Left cardiac atrium (tissue), 4 donors: ENCODE measurements at regions not wholly inside any gene's neighbourhood (a gene's known extent, or its start where the extent isn't known, plus 50 kb on each side); places are given as distances from the start of the nearest gene placed in this dataset.
A peak's percentile ranks its signal among the peaks of the same experiment; 100 is the strongest.
"Not testable (repeated sequence)": the region's sequence is repeated elsewhere in the genome, so short reads cannot be mapped to it uniquely, and the experiment has no call there.

ENCODE experiments used
- ATAC-seq, 2 donors: fragments of 200-7000 bp; cut with Tn5 transposase; one replicate each; pipeline ENCODE4 v1.9.1; 2020; ENCODE audit warnings: mild to moderate bottlenecking in 2 of 2, moderate library complexity in 2 of 2
- DNase-seq: peaks from one replicate; pipeline ENCODE4 v3.0.0-alpha.2; 2020
- intact Hi-C, 2 donors: fragments of 100-400 bp; cut with DNase I; formaldehyde crosslinking; loops; one replicate each; pipeline versions ENCODE4 v1.14.1 to v1.15.1; 2022 to 2023
- donor health status: DM: no; HTN: yes; CAD: no.
- donor health status: DM: no; HTN: yes; CAD: no; lungs with severe emphysema.
- donor health status: DM: yes; HTN: yes; CAD: no.
- donor health status: Dilated cardiomyopathy.

DNA sequence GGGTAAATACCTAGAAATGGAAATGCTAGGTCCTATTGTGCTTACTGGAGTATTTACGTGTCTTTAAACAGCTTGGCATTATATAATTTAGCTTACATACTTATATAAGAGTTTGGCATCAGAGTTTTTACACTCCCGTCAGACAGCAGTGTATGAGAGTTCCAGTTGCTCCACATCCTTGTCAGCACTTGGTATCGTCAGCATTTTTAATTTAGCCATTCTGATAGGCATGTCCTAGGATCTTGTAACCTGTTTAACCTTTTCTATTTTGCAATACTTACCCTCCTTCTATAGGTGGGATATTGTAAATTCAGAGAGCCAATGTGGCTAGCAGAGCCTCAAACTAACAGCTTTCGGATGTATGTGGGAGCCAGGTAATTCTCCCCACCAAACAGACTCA, 228.3 kb upstream of the EEF2KMT start:
- DNase-seq: no peak
- ATAC-seq: no peak
- intact Hi-C loops: no loop called here

DNA sequence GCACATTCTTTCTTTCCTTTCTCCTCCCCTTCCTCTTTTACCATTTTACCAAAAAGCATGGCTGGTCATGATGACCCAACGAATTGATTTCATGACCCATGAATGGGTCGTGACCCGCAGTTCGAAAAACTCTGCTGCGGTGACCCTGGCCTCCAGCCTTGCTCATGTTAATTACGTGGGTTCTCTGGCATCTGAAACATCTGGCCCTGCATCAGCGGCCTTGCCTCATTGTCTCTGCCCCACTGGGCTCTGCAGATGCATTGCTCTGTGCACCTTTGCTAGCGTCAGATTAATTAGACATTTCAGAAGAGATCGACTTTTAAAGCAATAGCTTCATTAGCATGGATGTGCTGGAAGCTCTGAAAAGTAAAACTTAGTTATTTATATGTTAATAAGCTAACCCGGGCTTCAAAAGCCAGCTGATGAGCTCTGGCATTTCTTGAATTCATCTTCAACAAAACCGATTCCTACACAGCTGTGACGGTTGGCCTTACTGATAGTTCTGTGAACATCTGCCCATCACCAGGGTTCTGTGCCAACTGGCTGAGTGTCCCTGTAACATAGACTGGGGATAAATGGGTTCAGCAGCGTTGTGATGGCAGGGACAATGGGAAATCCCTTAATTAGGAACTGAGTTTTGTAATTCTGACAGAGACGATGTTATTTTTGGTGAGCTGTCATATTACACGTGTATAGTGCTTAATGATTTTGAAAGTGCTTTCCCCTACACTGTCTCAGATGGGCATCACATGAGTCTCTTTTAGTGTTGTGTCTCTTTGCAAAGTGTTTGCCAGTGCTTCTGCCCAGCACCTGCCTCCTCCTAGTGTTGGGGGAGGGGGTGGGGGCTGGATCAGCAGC, 225.9 kb upstream of the EEF2KMT start:
- ATAC-seq (no peak), DNase-seq (no peak)
- intact Hi-C loops: no loop called here

GRCh38 chr16:5321930-5322329, 224.3 kb upstream of the EEF2KMT start:
- no peak for DNase-seq
- ATAC-seq: peak in 1 of 2 donors; percentile 71
- intact Hi-C loops: no loop called here

- intact Hi-C loops: no loop called here
- ATAC-seq (no peak), DNase-seq (no peak)
Measured at GRCh38 chr16:5319799-5320198, 222.2 kb upstream of the EEF2KMT start.

DNA sequence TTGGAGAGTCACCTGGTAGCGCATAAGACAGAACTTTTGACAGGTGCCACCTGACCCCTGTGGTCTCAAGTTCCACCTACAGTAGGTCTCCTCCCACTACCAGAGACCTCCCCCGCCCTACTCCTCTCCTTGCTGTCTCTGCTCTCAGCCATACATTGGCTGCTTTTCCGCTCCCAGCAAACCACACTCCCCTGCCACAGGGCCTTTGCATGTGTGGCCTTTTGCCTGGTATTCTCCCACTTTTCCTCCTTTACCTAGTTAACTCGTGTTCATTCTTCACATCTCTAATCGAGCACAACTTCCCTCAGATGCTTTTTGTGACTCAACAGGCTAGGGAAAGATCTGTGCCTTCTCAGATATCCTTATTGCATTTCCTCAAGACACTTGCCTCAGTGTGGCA, 218.3 kb upstream of the EEF2KMT start:
- intact Hi-C loops: no loop called here
- ATAC-seq: no peak
- DNase-seq: no peak

DNA sequence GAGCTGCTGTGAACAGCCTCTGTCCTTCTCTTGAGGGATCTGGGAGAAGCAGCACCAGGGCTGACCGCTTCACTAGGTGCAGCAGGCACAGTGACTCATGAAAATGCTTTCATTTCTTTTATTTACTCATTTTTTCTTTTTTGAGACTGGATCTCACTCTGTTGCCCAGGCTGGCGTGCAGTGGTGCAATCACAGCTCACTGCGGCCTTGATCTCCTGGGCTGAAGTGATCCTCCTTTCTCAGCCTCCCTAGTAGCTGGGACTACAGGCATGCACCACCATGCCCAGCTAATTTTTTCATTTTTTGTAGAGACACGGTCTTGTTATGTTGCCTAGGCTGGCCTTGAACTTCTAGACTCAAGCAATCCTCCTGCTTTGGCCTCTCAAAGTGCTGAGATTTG, 216.8 kb upstream of the EEF2KMT start:
- intact Hi-C loops: no loop called here
- DNase-seq (no peak), ATAC-seq (no peak)

DNA sequence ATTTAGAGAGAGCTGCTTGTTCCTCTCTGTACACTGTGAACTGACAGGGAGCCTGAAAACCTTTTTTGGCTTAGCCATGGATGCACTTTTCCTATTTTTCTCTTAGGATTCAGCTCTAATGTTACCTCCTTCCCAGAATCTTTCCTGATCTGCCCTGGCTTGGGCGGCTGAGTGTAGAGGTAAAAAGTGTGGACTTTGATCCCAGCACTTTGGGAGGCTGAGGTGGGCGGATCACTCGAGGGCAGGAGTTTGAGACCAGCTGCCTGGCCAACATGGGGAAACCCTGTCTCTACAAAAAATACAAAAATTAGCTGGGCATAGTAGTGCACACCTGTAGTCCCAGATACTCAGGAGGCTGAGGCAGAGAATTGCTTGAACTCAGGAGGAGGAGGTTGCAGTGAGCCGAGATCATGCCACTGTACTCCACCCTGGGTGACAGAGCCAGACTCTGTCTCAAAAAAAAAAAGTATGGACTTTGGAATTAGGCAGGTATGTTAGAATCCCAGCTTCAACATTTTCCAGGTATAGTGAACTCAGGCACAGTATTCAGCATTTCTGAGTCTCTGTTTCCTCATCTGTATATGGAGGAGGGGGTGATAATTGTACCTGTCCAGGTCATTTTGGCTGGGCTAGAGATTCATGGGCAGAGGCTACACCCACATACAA, 212.5 kb upstream of the EEF2KMT start:
- no peak for ATAC-seq
- intact Hi-C loops: no loop called here
- no peak for DNase-seq

- ATAC-seq (no peak), DNase-seq (no peak)
- intact Hi-C loops: no loop called here
Measured at GRCh38 chr16:5305023-5305422, 207.4 kb upstream of the EEF2KMT start.

GRCh38 chr16:5302372-5303114, 204.9 kb upstream of the EEF2KMT start:
- intact Hi-C loops: no loop called here
- DNase-seq (no peak), ATAC-seq (no peak)

DNA sequence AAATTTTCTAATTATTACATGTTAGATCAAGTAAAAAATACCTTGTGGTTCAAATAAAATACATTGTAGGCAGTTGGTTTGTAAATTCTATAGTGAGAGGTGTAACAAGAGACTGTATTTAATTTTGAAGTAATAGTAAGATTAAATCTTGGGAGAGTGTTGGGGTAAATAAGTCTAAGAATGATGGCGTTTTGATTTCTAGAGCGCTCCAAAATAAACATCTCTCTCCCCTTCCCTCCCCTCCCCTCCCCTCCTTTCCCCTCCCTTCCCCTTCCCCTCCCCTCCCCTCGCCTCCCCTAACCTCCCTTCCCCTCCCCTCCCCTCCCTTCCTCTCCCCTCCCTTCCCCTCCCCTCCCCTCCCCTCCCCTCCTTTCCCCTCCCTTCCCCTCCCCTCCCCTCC, 200.6 kb upstream of the EEF2KMT start:
- intact Hi-C loops: no loop called here
- ATAC-seq (no peak), DNase-seq (no peak)

DNA sequence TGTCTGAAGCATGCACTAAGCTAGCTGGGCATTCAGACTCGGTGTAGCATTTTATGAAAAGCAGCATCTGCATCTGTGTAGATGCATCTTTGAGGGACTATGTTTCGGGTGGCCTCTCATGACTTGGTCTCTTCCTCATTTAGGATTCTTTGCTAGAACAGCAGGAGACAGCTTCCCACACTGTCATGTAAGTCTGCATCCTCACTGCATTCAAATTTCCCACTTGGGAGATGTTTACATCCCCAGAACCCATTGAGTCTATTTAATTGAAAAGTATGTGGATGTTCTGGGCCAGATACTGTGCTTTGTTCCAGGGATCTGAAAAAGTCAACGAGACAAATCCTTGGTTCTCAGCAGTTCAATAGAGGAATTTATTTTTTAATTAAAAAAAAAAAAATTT, 198.6 kb upstream of the EEF2KMT start:
- DNase-seq (no peak), ATAC-seq (no peak)
- intact Hi-C loops: no loop called here

DNA sequence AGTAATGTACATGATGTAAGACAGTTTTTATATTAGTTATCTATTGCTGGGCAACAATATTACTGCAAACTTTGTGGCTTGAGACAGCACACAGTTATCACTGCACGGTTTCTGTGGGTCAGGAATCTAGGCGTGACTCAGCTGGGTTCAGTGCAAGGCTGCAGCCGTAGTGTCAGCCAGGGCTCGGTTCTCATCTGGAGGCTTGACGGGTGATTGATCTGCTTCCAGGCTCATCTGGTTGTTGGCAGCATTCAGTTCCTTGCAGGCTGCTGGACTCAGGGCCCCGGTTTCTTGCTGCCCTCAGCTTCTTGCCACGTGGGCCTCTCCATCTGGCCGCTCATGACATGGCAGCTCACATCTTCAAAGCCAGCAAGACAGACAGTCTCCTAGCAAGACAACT, 197.7 kb upstream of the EEF2KMT start:
- ATAC-seq, intact Hi-C loops: not testable (repeated sequence)

GRCh38 chr16:5282152-5282551, 184.6 kb upstream of the EEF2KMT start:
- ATAC-seq, DNase-seq, intact Hi-C loops: not testable (repeated sequence)

More for the DNA sequence above, 197.7 kb upstream of the EEF2KMT start:
- not testable (repeated sequence) for DNase-seq

DNA sequence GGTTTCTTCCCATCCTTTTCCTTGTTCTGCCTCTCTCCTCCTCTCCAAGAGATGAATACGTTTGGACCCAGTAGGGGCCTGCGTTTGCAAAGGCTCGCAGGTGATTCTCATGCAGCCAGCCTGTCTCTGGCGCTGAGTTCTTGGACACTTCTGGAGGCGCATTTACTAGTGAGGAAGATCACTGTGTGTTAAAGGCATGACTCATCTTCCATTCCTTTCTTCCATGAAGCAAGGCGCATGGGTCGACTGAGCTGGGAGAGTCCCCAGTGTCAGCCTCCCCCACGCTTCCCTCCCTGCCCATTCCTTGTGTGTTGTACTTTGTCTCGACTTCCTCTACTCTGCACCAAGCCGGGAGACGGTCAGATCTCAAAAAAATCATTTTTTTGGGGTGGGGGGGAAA, 159.9 kb upstream of the EEF2KMT start:
- intact Hi-C loops: no loop called here
- ATAC-seq (no peak), DNase-seq (no peak)

- intact Hi-C loops: no loop called here
- no peak for ATAC-seq
- DNase-seq: no peak
Measured at GRCh38 chr16:5252791-5253190, 155.2 kb upstream of the EEF2KMT start.

DNA sequence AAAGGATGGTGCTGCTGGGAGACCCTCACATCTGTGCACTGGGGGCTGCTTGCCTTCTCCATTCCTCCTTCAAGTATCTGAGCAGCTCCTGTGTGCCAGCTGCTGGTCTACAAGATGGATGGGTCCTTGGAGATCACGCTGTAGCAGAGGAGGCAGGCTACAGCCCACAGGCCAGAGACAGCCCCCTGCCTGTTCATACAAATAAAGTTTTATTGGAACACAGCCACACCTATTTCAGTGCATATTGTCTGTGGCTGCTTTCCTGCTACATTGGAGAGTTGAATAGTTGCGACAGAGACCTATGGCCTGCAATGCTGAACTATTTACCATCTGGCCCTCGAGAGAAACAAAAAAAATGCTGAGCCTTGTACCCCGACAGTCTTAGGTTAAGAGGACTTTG, 149.8 kb upstream of the EEF2KMT start:
- intact Hi-C loops, DNase-seq, ATAC-seq: not testable (repeated sequence)

DNA sequence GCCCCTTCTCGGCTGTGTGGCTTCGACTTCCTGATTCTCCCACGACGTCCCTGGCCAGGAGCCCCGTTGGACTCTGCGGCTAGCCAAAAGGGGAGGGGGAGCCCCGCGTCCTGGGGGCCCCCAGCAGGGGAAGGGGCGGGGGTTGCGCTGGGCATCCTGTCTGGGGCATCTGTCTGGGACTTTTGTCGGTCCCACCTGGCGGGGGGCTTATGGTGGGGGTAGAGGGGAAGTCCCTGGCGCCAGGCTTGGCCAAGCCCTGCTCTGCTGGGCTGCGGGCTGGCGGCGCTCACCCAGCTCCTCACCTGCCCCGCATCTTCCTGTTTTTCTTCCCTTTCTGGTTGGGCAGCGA, 142.7 kb upstream of the EEF2KMT start:
- ATAC-seq, intact Hi-C loops, DNase-seq: not testable (repeated sequence)

GRCh38 chr16:5239472-5240277, 142.1 kb upstream of the EEF2KMT start:
- DNase-seq: peak; percentile 34
- not testable (repeated sequence) for ATAC-seq
- intact Hi-C loops: loop anchor here (5.0 to 10.0 kb wide), 2 partner anchors 385 to 1403 kb away; no protein-coding TSS in a partner anchor

- ATAC-seq: no peak
- no peak for DNase-seq
- intact Hi-C loops: loop anchor here (5.0 to 10.0 kb wide), 2 partner anchors 390 to 1407 kb away; no protein-coding TSS in a partner anchor
Measured at GRCh38 chr16:5235119-5235518, 137.5 kb upstream of the EEF2KMT start.
